GM18511 (cell line): ENCODE measurements at regions not wholly inside any gene's neighbourhood (a gene's known extent, or its start where the extent isn't known, plus 50 kb on each side); places are given as distances from the start of the nearest gene placed in this dataset.
A peak's percentile ranks its signal among the peaks of the same experiment; 100 is the strongest.

Experiments used
- ATAC-seq: cut with Tn5 transposase; IDR thresholded peaks from one replicate; pipeline ENCODE4 v1.9.1; 2021; ENCODE audit warnings: mild to moderate bottlenecking, moderate library complexity; ENCODE audit not compliant: unreplicated experiment

GRCh38 chr5:92907938-92908606 is 672.9 kb downstream of the NR2F1-AS1 start:
- ATAC-seq, result peak; percentile 80

- ATAC-seq, result no peak
Observed at GRCh38 chr5:92906798-92907376, 674.1 kb downstream of the NR2F1-AS1 start.

GRCh38 chr5:92904021-92904420 is 677.0 kb downstream of the NR2F1-AS1 start:
- no peak for ATAC-seq

GRCh38 chr5:92899611-92900010 is 681.4 kb downstream of the NR2F1-AS1 start:
- ATAC-seq, result no peak

GRCh38 chr5:92896722-92897121 is 684.3 kb downstream of the NR2F1-AS1 start:
- no peak for ATAC-seq

GRCh38 chr5:92890841-92891244 is 690.2 kb downstream of the NR2F1-AS1 start:
- no peak for ATAC-seq

- ATAC-seq, result no peak
Observed at GRCh38 chr5:92889140-92889539, 691.9 kb downstream of the NR2F1-AS1 start.

GRCh38 chr5:92887254-92887653 is 693.8 kb downstream of the NR2F1-AS1 start:
- no peak for ATAC-seq

GRCh38 chr5:92886751-92887150 is 694.3 kb downstream of the NR2F1-AS1 start:
- no peak for ATAC-seq

- ATAC-seq, result no peak
Observed at GRCh38 chr5:92885950-92886349, 695.1 kb downstream of the NR2F1-AS1 start.

GRCh38 chr5:92884469-92884868 is 696.5 kb downstream of the NR2F1-AS1 start:
- ATAC-seq, result no peak

- ATAC-seq, result no peak
Observed at GRCh38 chr5:92879806-92880543, 701.0 kb downstream of the NR2F1-AS1 start.

- ATAC-seq, result no peak
Observed at GRCh38 chr5:92874790-92875189, 706.2 kb downstream of the NR2F1-AS1 start.

- ATAC-seq, result no peak
Observed at GRCh38 chr5:92868442-92868841, 712.6 kb downstream of the NR2F1-AS1 start.

GRCh38 chr5:92864591-92864990 is 716.4 kb downstream of the NR2F1-AS1 start:
- no peak for ATAC-seq

- no peak for ATAC-seq
Observed at GRCh38 chr5:92863666-92864065, 717.4 kb downstream of the NR2F1-AS1 start.

- ATAC-seq, result no peak
Observed at GRCh38 chr5:92861531-92862285, 719.3 kb downstream of the NR2F1-AS1 start.

- no peak for ATAC-seq
Observed at GRCh38 chr5:92860061-92860460, 721.0 kb downstream of the NR2F1-AS1 start.

- no peak for ATAC-seq
Observed at GRCh38 chr5:92852219-92852618, 728.8 kb downstream of the NR2F1-AS1 start.

GRCh38 chr5:92850886-92851285 is 730.1 kb downstream of the NR2F1-AS1 start:
- ATAC-seq, result no peak

- no peak for ATAC-seq
Observed at GRCh38 chr5:92849756-92850155, 731.3 kb downstream of the NR2F1-AS1 start.
